ENCODE measurements at regions not wholly inside any gene's neighbourhood (a gene's known extent, or its start where the extent isn't known, plus 50 kb on each side); places are given as distances from the start of the nearest gene placed in this dataset.

GRCh38 chr6:1103945-1104623, 207.8 kb upstream of the FOXQ1 start:
- no peak overlapping the region for H3K27ac ChIP-seq (ENCODE audit: low read depth, low read length)
- no peaks in the 10 kb centered on the region for H3K4me1 ChIP-seq (ENCODE audit: control insufficient read depth in 3 of 3, insufficient read depth in 3 of 3, low read length in 3 of 3)
- no peaks in the 10 kb centered on the region for H3K36me3 ChIP-seq (ENCODE audit: control insufficient read depth in 3 of 3, insufficient read depth in 3 of 3, low read length in 3 of 3)
- no peak overlapping the region for H3K4me3 ChIP-seq (ENCODE audit: low read length in 3 of 3)
- H3K9me3 ChIP-seq (ENCODE audit: control insufficient read depth in 3 of 3, low read length in 3 of 3): no peaks in the 10 kb centered on the region
- H3K9ac ChIP-seq (ENCODE audit: low read depth in 1 of 3, low read length in 3 of 3): no peak overlapping the region
- peaks cover 17 to 32% (median 24%) of the 10 kb centered on the region in 3 donors for H3K27me3 ChIP-seq (ENCODE audit: control insufficient read depth in 3 of 3, insufficient read depth in 3 of 3, low read length in 3 of 3)

- Histone ChIP-seq H3K27me3 (ENCODE audit: control insufficient read depth in 3 of 3, insufficient read depth in 3 of 3, low read length in 3 of 3) (peaks cover 10 to 34% (median 24%) of the 10 kb centered on the region in 3 donors), H3K9me3 (ENCODE audit: control insufficient read depth in 3 of 3, low read length in 3 of 3) (no peaks in the 10 kb centered on the region), H3K9ac (ENCODE audit: low read depth in 1 of 3, low read length in 3 of 3) (no peak overlapping the region), H3K36me3 (ENCODE audit: control insufficient read depth in 3 of 3, insufficient read depth in 3 of 3, low read length in 3 of 3) (no peaks in the 10 kb centered on the region), H3K27ac (ENCODE audit: low read depth, low read length) (no peak overlapping the region), H3K4me3 (ENCODE audit: low read length in 3 of 3) (no peak overlapping the region), H3K4me1 (ENCODE audit: control insufficient read depth in 3 of 3, insufficient read depth in 3 of 3, low read length in 3 of 3) (no peaks in the 10 kb centered on the region)
These were observed 208.9 kb upstream of the FOXQ1 start for GRCh38 chr6:1103021-1103420.

GRCh38 chr6:1100269-1100668, 211.6 kb upstream of the FOXQ1 start:
- Histone ChIP-seq H3K9me3 (ENCODE audit: control insufficient read depth in 3 of 3, low read length in 3 of 3) (no peaks in the 10 kb centered on the region), H3K4me1 (ENCODE audit: control insufficient read depth in 3 of 3, insufficient read depth in 3 of 3, low read length in 3 of 3) (no peaks in the 10 kb centered on the region), H3K36me3 (ENCODE audit: control insufficient read depth in 3 of 3, insufficient read depth in 3 of 3, low read length in 3 of 3) (no peaks in the 10 kb centered on the region), H3K27me3 (ENCODE audit: control insufficient read depth in 3 of 3, insufficient read depth in 3 of 3, low read length in 3 of 3) (peaks cover 10 to 31% (median 31%) of the 10 kb centered on the region in 3 donors), H3K27ac (ENCODE audit: low read depth, low read length) (no peak overlapping the region), H3K9ac (ENCODE audit: low read depth in 1 of 3, low read length in 3 of 3) (no peak overlapping the region), H3K4me3 (ENCODE audit: low read length in 3 of 3) (no peak overlapping the region)

GRCh38 chr6:1099264-1099663, 212.6 kb upstream of the FOXQ1 start:
- peaks cover 10 to 29% (median 27%) of the 10 kb centered on the region in 3 donors for H3K27me3 ChIP-seq (ENCODE audit: control insufficient read depth in 3 of 3, insufficient read depth in 3 of 3, low read length in 3 of 3)
- H3K4me1 ChIP-seq (ENCODE audit: control insufficient read depth in 3 of 3, insufficient read depth in 3 of 3, low read length in 3 of 3): peaks cover 0 to 2% (median 0%) of the 10 kb centered on the region in 3 donors
- no peak overlapping the region for H3K9ac ChIP-seq (ENCODE audit: low read depth in 1 of 3, low read length in 3 of 3)
- H3K4me3 ChIP-seq (ENCODE audit: low read length in 3 of 3): no peak overlapping the region
- no peaks in the 10 kb centered on the region for H3K36me3 ChIP-seq (ENCODE audit: control insufficient read depth in 3 of 3, insufficient read depth in 3 of 3, low read length in 3 of 3)
- no peak overlapping the region for H3K27ac ChIP-seq (ENCODE audit: low read depth, low read length)
- no peaks in the 10 kb centered on the region for H3K9me3 ChIP-seq (ENCODE audit: control insufficient read depth in 3 of 3, low read length in 3 of 3)

GRCh38 chr6:1096967-1097765, 214.7 kb upstream of the FOXQ1 start:
- no peak overlapping the region for H3K9ac ChIP-seq (ENCODE audit: low read depth in 1 of 3, low read length in 3 of 3)
- H3K27me3 ChIP-seq (ENCODE audit: control insufficient read depth in 3 of 3, insufficient read depth in 3 of 3, low read length in 3 of 3): peaks cover 10 to 23% (median 20%) of the 10 kb centered on the region in 3 donors
- H3K36me3 ChIP-seq (ENCODE audit: control insufficient read depth in 3 of 3, insufficient read depth in 3 of 3, low read length in 3 of 3): no peaks in the 10 kb centered on the region

GRCh38 chr6:1094306-1094705, 217.6 kb upstream of the FOXQ1 start:
- no peaks in the 10 kb centered on the region for H3K36me3 ChIP-seq (ENCODE audit: control insufficient read depth in 3 of 3, insufficient read depth in 3 of 3, low read length in 3 of 3)
- no peak overlapping the region for H3K9ac ChIP-seq (ENCODE audit: low read depth in 1 of 3, low read length in 3 of 3)
- H3K4me3 ChIP-seq (ENCODE audit: low read length in 3 of 3): no peak overlapping the region
- peaks cover 0 to 9% (median 8%) of the 10 kb centered on the region in 3 donors for H3K27me3 ChIP-seq (ENCODE audit: control insufficient read depth in 3 of 3, insufficient read depth in 3 of 3, low read length in 3 of 3)
- H3K4me1 ChIP-seq (ENCODE audit: control insufficient read depth in 3 of 3, insufficient read depth in 3 of 3, low read length in 3 of 3): peaks cover 0 to 2% (median 0%) of the 10 kb centered on the region in 3 donors
- no peak overlapping the region for H3K27ac ChIP-seq (ENCODE audit: low read depth, low read length)
- H3K9me3 ChIP-seq (ENCODE audit: control insufficient read depth in 3 of 3, low read length in 3 of 3): no peaks in the 10 kb centered on the region

More at GRCh38 chr6:1096967-1097765, 214.7 kb upstream of the FOXQ1 start:
- Histone ChIP-seq H3K4me1 (ENCODE audit: control insufficient read depth in 3 of 3, insufficient read depth in 3 of 3, low read length in 3 of 3) (peaks cover 0 to 2% (median 0%) of the 10 kb centered on the region in 3 donors), H3K9me3 (ENCODE audit: control insufficient read depth in 3 of 3, low read length in 3 of 3) (no peaks in the 10 kb centered on the region), H3K4me3 (ENCODE audit: low read length in 3 of 3) (no peak overlapping the region), H3K27ac (ENCODE audit: low read depth, low read length) (no peak overlapping the region)

GRCh38 chr6:1091900-1092299, 220.0 kb upstream of the FOXQ1 start:
- H3K27me3 ChIP-seq (ENCODE audit: control insufficient read depth in 3 of 3, insufficient read depth in 3 of 3, low read length in 3 of 3): peaks cover 0 to 1% (median 0%) of the 10 kb centered on the region in 3 donors
- peaks cover 0 to 2% (median 0%) of the 10 kb centered on the region in 3 donors for H3K4me1 ChIP-seq (ENCODE audit: control insufficient read depth in 3 of 3, insufficient read depth in 3 of 3, low read length in 3 of 3)
- H3K9ac ChIP-seq (ENCODE audit: low read depth in 1 of 3, low read length in 3 of 3): no peak overlapping the region
- H3K27ac ChIP-seq (ENCODE audit: low read depth, low read length): no peak overlapping the region
- H3K4me3 ChIP-seq (ENCODE audit: low read length in 3 of 3): no peak overlapping the region
- no peaks in the 10 kb centered on the region for H3K36me3 ChIP-seq (ENCODE audit: control insufficient read depth in 3 of 3, insufficient read depth in 3 of 3, low read length in 3 of 3)
- no peaks in the 10 kb centered on the region for H3K9me3 ChIP-seq (ENCODE audit: control insufficient read depth in 3 of 3, low read length in 3 of 3)

- Histone ChIP-seq H3K27me3 (ENCODE audit: control insufficient read depth in 3 of 3, insufficient read depth in 3 of 3, low read length in 3 of 3) (peaks cover 0 to 5% (median 4%) of the 10 kb centered on the region in 3 donors), H3K27ac (ENCODE audit: low read depth, low read length) (no peak overlapping the region), H3K4me3 (ENCODE audit: low read length in 3 of 3) (no peak overlapping the region), H3K9me3 (ENCODE audit: control insufficient read depth in 3 of 3, low read length in 3 of 3) (no peaks in the 10 kb centered on the region), H3K36me3 (ENCODE audit: control insufficient read depth in 3 of 3, insufficient read depth in 3 of 3, low read length in 3 of 3) (no peaks in the 10 kb centered on the region), H3K9ac (ENCODE audit: low read depth in 1 of 3, low read length in 3 of 3) (no peak overlapping the region), H3K4me1 (ENCODE audit: control insufficient read depth in 3 of 3, insufficient read depth in 3 of 3, low read length in 3 of 3) (peaks cover 0 to 2% (median 0%) of the 10 kb centered on the region in 3 donors)
These were observed 222.0 kb upstream of the FOXQ1 start for GRCh38 chr6:1089859-1090258.

GRCh38 chr6:1088492-1089001, 223.4 kb upstream of the FOXQ1 start:
- no peak overlapping the region for H3K9ac ChIP-seq (ENCODE audit: low read depth in 1 of 3, low read length in 3 of 3)
- no peak overlapping the region for H3K27ac ChIP-seq (ENCODE audit: low read depth, low read length)
- peaks cover 0 to 5% (median 4%) of the 10 kb centered on the region in 3 donors for H3K27me3 ChIP-seq (ENCODE audit: control insufficient read depth in 3 of 3, insufficient read depth in 3 of 3, low read length in 3 of 3)
- H3K4me3 ChIP-seq (ENCODE audit: low read length in 3 of 3): no peak overlapping the region
- H3K9me3 ChIP-seq (ENCODE audit: control insufficient read depth in 3 of 3, low read length in 3 of 3): no peaks in the 10 kb centered on the region
- no peaks in the 10 kb centered on the region for H3K36me3 ChIP-seq (ENCODE audit: control insufficient read depth in 3 of 3, insufficient read depth in 3 of 3, low read length in 3 of 3)
- no peaks in the 10 kb centered on the region for H3K4me1 ChIP-seq (ENCODE audit: control insufficient read depth in 3 of 3, insufficient read depth in 3 of 3, low read length in 3 of 3)

Data from skeletal muscle tissue (tissue), 3 donors.